ENCODE measurements at regions not wholly inside any gene's neighbourhood (a gene's known extent, or its start where the extent isn't known, plus 50 kb on each side); places are given as distances from the start of the nearest gene placed in this dataset.
A peak's percentile ranks its signal among the peaks of the same experiment; 100 is the strongest.

DNA sequence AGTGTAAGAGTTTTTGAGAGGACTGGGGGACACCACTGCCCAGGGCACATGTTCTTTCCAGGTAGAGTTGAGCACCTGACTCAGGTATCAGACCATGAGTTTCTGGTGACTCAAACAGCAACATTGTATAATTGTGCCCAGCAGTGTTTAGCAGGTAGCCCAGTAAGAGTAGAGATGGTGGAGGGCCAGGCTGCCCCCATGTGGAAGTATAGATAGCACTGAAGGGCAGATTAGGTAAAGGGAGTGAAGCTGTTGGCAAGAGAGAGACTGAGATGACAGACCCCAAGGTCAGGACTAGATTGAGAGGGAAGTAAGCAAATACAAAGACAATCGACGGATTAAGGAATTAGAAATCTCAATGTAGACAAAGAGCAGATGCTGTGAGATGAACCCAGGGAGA, 74.6 kb downstream of the TRIM42 start:
- Histone ChIP-seq H3K4me3 (no peak overlapping the region), H3K27me3 (no peaks in the 10 kb centered on the region), H3K36me3 (no peaks in the 10 kb centered on the region), H3K9me3 (no peaks in the 10 kb centered on the region), H3K4me1 (no peaks in the 10 kb centered on the region), H3K27ac (no peak overlapping the region)
- TF ChIP-seq, protein P1, sequence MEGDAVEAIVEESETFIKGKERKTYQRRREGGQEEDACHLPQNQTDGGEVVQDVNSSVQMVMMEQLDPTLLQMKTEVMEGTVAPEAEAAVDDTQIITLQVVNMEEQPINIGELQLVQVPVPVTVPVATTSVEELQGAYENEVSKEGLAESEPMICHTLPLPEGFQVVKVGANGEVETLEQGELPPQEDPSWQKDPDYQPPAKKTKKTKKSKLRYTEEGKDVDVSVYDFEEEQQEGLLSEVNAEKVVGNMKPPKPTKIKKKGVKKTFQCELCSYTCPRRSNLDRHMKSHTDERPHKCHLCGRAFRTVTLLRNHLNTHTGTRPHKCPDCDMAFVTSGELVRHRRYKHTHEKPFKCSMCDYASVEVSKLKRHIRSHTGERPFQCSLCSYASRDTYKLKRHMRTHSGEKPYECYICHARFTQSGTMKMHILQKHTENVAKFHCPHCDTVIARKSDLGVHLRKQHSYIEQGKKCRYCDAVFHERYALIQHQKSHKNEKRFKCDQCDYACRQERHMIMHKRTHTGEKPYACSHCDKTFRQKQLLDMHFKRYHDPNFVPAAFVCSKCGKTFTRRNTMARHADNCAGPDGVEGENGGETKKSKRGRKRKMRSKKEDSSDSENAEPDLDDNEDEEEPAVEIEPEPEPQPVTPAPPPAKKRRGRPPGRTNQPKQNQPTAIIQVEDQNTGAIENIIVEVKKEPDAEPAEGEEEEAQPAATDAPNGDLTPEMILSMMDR (IDR thresholded peaks at IDR 0.05) = no peak
- FAIRE-seq (no peak), ATAC-seq (no peak), DNase-seq (no peak)
- intact Hi-C loops (cut with DNase I) = no loop called here
- WGBS, 2 donors = 30 to 37% methylated on average over 2 of the region's 2 CpGs

DNA sequence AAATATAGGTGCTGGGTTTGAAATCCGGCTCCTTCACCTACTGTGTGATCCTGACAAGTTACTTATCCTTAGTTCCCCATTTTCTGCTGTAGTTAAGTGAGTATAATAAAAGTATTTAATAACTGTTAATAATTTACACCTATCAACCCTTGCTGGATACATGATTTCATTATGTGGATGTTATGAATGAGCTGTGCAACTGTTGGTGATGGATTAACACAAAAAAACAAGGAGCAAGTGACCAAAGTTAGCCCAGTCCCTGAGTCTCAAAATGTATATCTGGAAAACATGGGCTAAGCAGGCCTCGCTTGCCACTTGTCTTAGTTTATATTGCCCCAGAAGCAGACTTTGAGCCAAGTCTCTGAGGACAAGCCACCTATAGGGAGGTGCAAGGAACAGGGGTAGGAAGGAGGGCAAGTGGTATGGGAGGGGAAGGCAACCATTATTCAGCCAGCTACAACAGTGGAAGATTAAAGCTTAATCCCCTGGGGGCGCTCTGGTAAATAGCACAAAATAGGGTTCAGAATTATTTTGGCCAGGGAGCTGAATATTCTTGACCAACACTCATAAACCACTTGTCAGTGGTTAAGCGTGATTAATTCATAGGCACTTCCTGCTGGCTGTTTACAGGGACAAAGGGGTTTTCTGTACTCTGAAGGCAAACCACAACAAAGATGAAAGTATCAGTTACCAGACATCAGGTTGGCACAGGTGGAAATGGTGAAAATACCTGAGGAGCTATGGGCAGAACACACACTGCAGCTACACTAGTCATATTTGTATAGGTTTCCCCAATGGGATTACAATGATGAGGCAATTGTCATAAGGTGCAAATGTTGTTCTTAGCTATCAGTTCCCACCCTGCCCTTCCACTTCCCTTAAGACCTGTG, 76.2 kb downstream of the TRIM42 start:
- ATAC-seq = peak; percentile 31 to 81 (median 68)
- intact Hi-C loops (cut with DNase I) = no loop called here
- Histone ChIP-seq H3K27me3 (no peaks in the 10 kb centered on the region), H3K9me3 (no peaks in the 10 kb centered on the region), H3K4me1 (no peaks in the 10 kb centered on the region), H3K36me3 (no peaks in the 10 kb centered on the region), H3K4me3 (no peak overlapping the region), H3K27ac (peak overlapping the region in 3 of 4 donors; percentile 5 to 33 (median 31))
- DNase-seq = no peak
- TF ChIP-seq, protein P1 (IDR thresholded peaks at IDR 0.05) = no peak
- FAIRE-seq = no peak
- WGBS, 2 donors = 60 to 61% methylated on average over 4 of the region's 4 CpGs

DNA sequence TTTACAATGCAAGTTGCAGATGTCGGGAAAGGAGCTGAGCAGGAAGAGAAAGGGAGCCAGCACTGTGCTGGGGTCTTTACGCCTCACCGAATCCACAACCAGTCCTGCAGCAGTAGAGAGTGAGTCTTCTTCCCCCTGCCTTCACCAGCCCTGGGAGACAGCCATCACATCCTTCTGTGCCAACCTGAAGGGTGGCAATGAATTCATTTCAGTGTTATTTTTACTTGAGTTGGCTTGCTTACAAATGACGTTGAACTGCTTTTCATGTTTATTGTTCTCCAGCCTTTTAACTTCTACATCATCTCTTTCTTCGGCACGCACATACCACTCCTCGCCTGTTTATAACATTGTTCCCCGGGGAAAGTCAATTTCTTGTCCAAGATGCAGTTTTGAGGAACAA, 77.1 kb downstream of the TRIM42 start:
- no peak for DNase-seq
- H3K27ac ChIP-seq = peak overlapping the region in 2 of 4 donors; percentile 31 to 33
- WGBS, 2 donors = 70 to 77% methylated on average over 8 of the region's 8 CpGs
- H3K27me3 ChIP-seq = no peaks in the 10 kb centered on the region
- H3K4me3 ChIP-seq = no peak overlapping the region
- intact Hi-C loops (cut with DNase I) = no loop called here
- no peak for FAIRE-seq
- ATAC-seq = peak in 1 of 4 donors; percentile 9
- H3K9me3 ChIP-seq = no peaks in the 10 kb centered on the region
- no peaks in the 10 kb centered on the region for H3K4me1 ChIP-seq
- no peaks in the 10 kb centered on the region for H3K36me3 ChIP-seq
- TF ChIP-seq, protein P1 (IDR thresholded peaks at IDR 0.05) = no peak

DNA sequence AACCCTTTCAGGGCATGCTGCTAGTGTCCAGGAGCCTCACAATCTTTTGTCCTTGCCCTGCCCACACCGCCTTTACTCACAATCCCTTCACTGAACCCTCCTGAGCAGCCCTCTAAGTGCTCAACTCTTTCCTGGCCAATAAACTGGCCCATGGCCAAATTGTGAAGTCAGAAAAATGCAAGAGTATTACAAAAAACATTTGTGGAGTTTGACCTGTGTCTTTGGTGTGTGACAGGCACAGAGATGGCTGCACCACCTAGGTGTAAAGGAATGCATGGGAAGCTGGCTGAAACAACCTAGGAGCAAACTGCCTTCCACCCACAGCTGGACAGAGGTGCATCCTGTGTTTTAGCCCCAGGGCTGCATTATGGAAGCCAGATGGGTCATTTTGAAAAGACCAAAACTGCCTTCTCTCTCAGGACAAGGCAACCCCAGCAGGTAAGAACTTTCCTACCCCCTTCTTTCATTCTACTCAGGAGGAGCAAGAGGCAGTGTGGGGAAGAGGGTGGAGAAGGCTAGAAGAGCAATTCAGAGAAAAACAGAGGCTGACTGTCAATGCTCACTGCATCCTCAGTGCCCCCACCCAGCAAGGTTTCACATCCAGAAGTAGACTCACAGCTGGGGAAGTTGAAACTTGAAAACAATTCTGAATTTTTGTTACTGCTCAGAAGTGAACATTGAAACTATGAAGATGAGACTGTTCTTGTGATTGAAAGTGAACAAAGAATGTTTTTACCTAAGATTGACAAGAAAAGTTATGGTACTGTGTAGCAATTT, 78.6 kb downstream of the TRIM42 start:
- ATAC-seq = peak in 2 of 4 donors; percentile 16 to 49
- H3K9me3 ChIP-seq = no peaks in the 10 kb centered on the region
- WGBS, 2 donors = 0 to 52% methylated on average over 1 of the region's 1 CpG
- H3K4me3 ChIP-seq = no peak overlapping the region
- no peaks in the 10 kb centered on the region for H3K36me3 ChIP-seq
- TF ChIP-seq, protein P1 (IDR thresholded peaks at IDR 0.05) = no peak
- intact Hi-C loops (cut with DNase I) = no loop called here
- no peaks in the 10 kb centered on the region for H3K27me3 ChIP-seq
- no peak overlapping the region for H3K27ac ChIP-seq
- DNase-seq = no peak
- FAIRE-seq = no peak
- no peaks in the 10 kb centered on the region for H3K4me1 ChIP-seq
